HCT116 (cell line): ENCODE measurements at regions not wholly inside any gene's neighbourhood (a gene's known extent, or its start where the extent isn't known, plus 50 kb on each side); places are given as distances from the start of the nearest gene placed in this dataset.

ENCODE experiments used
- ATAC-seq: fragments of 200-7000 bp; cut with Tn5 transposase; 2 replicates; pipeline ENCODE4 v1.9.1; 2020; ENCODE audit warnings: mild to moderate bottlenecking, moderate library complexity
- BruUV-seq: library from RNA; stranded (reverse); fragments of 400-500 nt; replicated peaks from 2 replicates; lab custom pipeline; 2021; lab: Mats Ljungman, UMichigan
- CTCF ChIA-PET: fragments of 300-600 bp; sonication (Branson Sonifier 250); formaldehyde crosslinking; loops from one replicate; lab custom pipeline; 2021; ENCODE audit warnings: antibody characterized with exemption; lab: Charles Lee
- POLR2A ChIA-PET: fragments of 300-600, 350-600 bp; sonication (Branson Sonifier 250); formaldehyde crosslinking; loops from one replicate; lab custom pipeline; 2021; ENCODE audit warnings: antibody characterized with exemption; lab: Charles Lee
- RAD21 ChIA-PET, 2 experiments: fragments of 300-600 bp; sonication (Branson Sonifier 250); formaldehyde crosslinking; loops; one replicate each; lab custom pipeline; 2023; ENCODE audit warnings: low total read pairs in 2 of 2; ENCODE audit not compliant: uncharacterized antibody in 2 of 2, unreplicated experiment in 2 of 2, low non-redundant PET in 1 of 2; lab: Charles Lee
- DNase-seq: peaks from one replicate; pipeline ENCODE4 v3.0.0-alpha.2; 2010; ENCODE audit warnings: low read depth, low spot score
- H2AFZ ChIP-seq: fragments of 200-600 bp; shearing (Covaris generic), sonication (generic); 2 replicates; pipeline ENCODE4 v1.6.1; 2017; ENCODE audit warnings: low read depth, mixed run types, mixed read lengths, antibody characterized with exemption, low read length; ENCODE audit not compliant: poor library complexity, severe bottlenecking
- H3K27ac ChIP-seq: 2 replicates; pipeline ENCODE4 v1.5.1; 2012; ENCODE audit warnings: low read depth, low read length
- H3K27me3 ChIP-seq: fragments of 200-600 bp; sonication (generic); 2 replicates; pipeline ENCODE4 v1.6.1; 2016; ENCODE audit warnings: mixed run types, low read length, mixed read lengths; ENCODE audit not compliant: insufficient read depth
- H3K36me3 ChIP-seq, 2 experiments: fragments of 200-500 bp in 1 of 2; fragments of 200-600 bp in 1 of 2; sonication (Bioruptor generic) in 1 of 2; sonication (generic) in 1 of 2; 2 replicates each; pipeline versions ENCODE4 v1.5.1 to v1.6.1; 2014 to 2016; ENCODE audit warnings: low read length in 2 of 2, inconsistent platforms in 1 of 2, mixed read lengths in 1 of 2, mixed run types in 1 of 2; ENCODE audit not compliant: insufficient read depth in 2 of 2, control insufficient read depth in 1 of 2
- H3K4me1 ChIP-seq, 2 experiments: fragments of 200-600 bp in 1 of 2; sonication (generic) in 1 of 2; 2 replicates each; pipeline versions ENCODE4 v1.5.1 to v1.6.1; 2012 to 2017; ENCODE audit warnings: low read length in 2 of 2, inconsistent platforms in 1 of 2, mild to moderate bottlenecking in 1 of 2, mixed read lengths in 1 of 2, mixed run types in 1 of 2, moderate library complexity in 1 of 2; ENCODE audit not compliant: insufficient read depth in 2 of 2, control insufficient read depth in 1 of 2
- H3K4me2 ChIP-seq: fragments of 200-600 bp; sonication (generic); 2 replicates; pipeline ENCODE4 v1.6.1; 2017; ENCODE audit warnings: mixed run types, low read length, mixed read lengths
- H3K4me3 ChIP-seq, 2 experiments: fragments of 200-600 bp in 1 of 2; sonication (generic) in 1 of 2; replicated peaks in 1 of 2; 2 replicates each; pipeline ENCODE4 v1.5.1; 2011 to 2016; ENCODE audit warnings: low read length in 2 of 2, control low read depth in 1 of 2, low read depth in 1 of 2, mild to moderate bottlenecking in 1 of 2, mixed read lengths in 1 of 2, mixed run types in 1 of 2
- H3K79me2 ChIP-seq: fragments of 200-600 bp; sonication (generic); 2 replicates; pipeline ENCODE4 v1.6.1; 2017; ENCODE audit warnings: mild to moderate bottlenecking, mixed run types, low read length, moderate library complexity, mixed read lengths; ENCODE audit not compliant: insufficient read depth
- H3K9ac ChIP-seq: fragments of 200-600 bp; sonication (generic); 2 replicates; pipeline ENCODE4 v1.6.1; 2016; ENCODE audit warnings: low read length, mixed read lengths
- H3K9me2 ChIP-seq: fragments of 200-600 bp; sonication (generic), shearing (Covaris generic); 2 replicates; pipeline ENCODE4 v1.6.1; 2017; ENCODE audit warnings: mixed run types, mild to moderate bottlenecking, moderate library complexity; ENCODE audit not compliant: insufficient read depth
- H3K9me3 ChIP-seq, 2 experiments: fragments of 200-500 bp in 1 of 2; fragments of 200-600 bp in 1 of 2; sonication (Bioruptor generic) in 1 of 2; sonication (generic) in 1 of 2; 2 replicates each; pipeline ENCODE4 v1.6.1; 2014 to 2017; ENCODE audit warnings: low read length in 2 of 2, mixed read lengths in 2 of 2, inconsistent platforms in 1 of 2, low read depth in 1 of 2, mild to moderate bottlenecking in 1 of 2, mixed run types in 1 of 2, moderate library complexity in 1 of 2; ENCODE audit not compliant: control insufficient read depth in 1 of 2, insufficient read depth in 1 of 2
- H4K20me1 ChIP-seq: fragments of 200-600 bp; sonication (generic), shearing (Covaris generic); 2 replicates; pipeline ENCODE4 v1.6.1; 2017; ENCODE audit warnings: mixed run types, mild to moderate bottlenecking, moderate library complexity; ENCODE audit not compliant: insufficient read depth
- CEBPB ChIP-seq: IDR thresholded peaks from 2 replicates; pipeline ENCODE4 v1.6.1; 2012; ENCODE audit warnings: low read depth
- EGR1 ChIP-seq: IDR thresholded peaks from 2 replicates; pipeline ENCODE4 v1.6.1; 2012; ENCODE audit warnings: low read depth
- ELF1 ChIP-seq: IDR thresholded peaks from 2 replicates; pipeline ENCODE4 v1.6.1; 2012; ENCODE audit warnings: low read depth, borderline replicate concordance
- EZH2 ChIP-seq: fragments of 200-600 bp; sonication (generic); IDR thresholded peaks from 2 replicates; pipeline ENCODE4 v1.6.1; 2017; ENCODE audit warnings: antibody characterized with exemption, mixed run types
- EZH2phosphoT487 ChIP-seq: fragments of 200-600 bp; IDR thresholded peaks from 2 replicates; pipeline ENCODE4 v1.6.1; 2018; ENCODE audit warnings: antibody characterized with exemption, borderline replicate concordance
- FOSL1 ChIP-seq: IDR thresholded peaks from 2 replicates; pipeline ENCODE4 v1.6.1; 2012; ENCODE audit warnings: low read depth
- JUND ChIP-seq: IDR thresholded peaks from 2 replicates; pipeline ENCODE4 v1.6.1; 2012
- POLR2AphosphoS5 ChIP-seq: IDR thresholded peaks from 2 replicates; pipeline ENCODE4 v1.6.1; 2011; ENCODE audit warnings: mild to moderate bottlenecking, low read depth, low read length, moderate library complexity
- RAD21 ChIP-seq: IDR thresholded peaks from 2 replicates; pipeline ENCODE4 v1.6.1; 2012; ENCODE audit warnings: low read depth, mild to moderate bottlenecking
- SIN3A ChIP-seq: IDR thresholded peaks from 2 replicates; pipeline ENCODE4 v1.6.1; 2012; ENCODE audit warnings: low read depth
- SP1 ChIP-seq: IDR thresholded peaks from 2 replicates; pipeline ENCODE4 v1.6.1; 2012; ENCODE audit warnings: low read depth
- TCF7L2 ChIP-seq: IDR thresholded peaks from 2 replicates; pipeline ENCODE4 v1.7.0; 2011; ENCODE audit warnings: borderline replicate concordance, inconsistent platforms; ENCODE audit not compliant: insufficient read depth, insufficient read length; ENCODE audit errors: extremely low read depth
- ZNF274 ChIP-seq: fragments of 200-500 bp; sonication (Bioruptor generic); IDR thresholded peaks from 2 replicates; pipeline ENCODE4 v1.6.1; 2014; ENCODE audit warnings: mild to moderate bottlenecking, low read depth, low read length, inconsistent platforms
- intact Hi-C: fragments of 100-400 bp; cut with micrococcal nuclease; formaldehyde crosslinking; loops from 2 replicates; pipeline ENCODE4 v1.10.0; 2022
- TF ChIP-seq, protein P1 (sequence below): IDR thresholded peaks from 2 replicates; pipeline ENCODE4 v1.6.1; 2012
- TF ChIP-seq, protein P2 (sequence below): IDR thresholded peaks from 2 replicates; pipeline ENCODE4 v1.6.1; 2012; ENCODE audit warnings: low read depth
- TF ChIP-seq, protein P3 (sequence below): IDR thresholded peaks from 2 replicates; pipeline ENCODE4 v1.6.1; 2011; ENCODE audit warnings: mild to moderate bottlenecking, low read length, moderate library complexity; ENCODE audit not compliant: insufficient replicate concordance; ENCODE audit errors: extremely low read depth

DNA sequence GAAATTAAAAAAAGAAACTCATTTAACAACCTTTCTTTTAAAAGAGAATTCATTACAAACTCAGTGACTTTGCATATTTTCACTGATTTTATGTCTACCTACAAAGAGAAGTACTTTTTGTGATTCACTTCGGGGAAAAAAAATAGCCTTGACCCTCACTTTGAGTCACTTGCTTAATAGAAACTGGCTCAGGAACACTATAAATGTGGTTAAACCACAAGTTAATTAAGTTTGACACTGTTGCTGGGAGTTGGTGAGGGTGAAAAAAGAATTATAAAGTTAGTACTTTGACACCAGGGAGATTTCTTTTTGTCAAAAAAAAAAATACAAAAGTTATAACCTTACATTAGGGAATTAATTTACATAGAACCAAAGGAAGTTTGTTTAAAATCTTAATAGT, 810.9 kb downstream of the NR2F2 start:
- H3K9me3 ChIP-seq = peaks cover 0 to 5% of the 10 kb centered on the region in 2 experiments; a peak in 3 of 4 replicates
- no peaks in the 10 kb centered on the region for H3K36me3 ChIP-seq
- H3K4me3 ChIP-seq = no peak overlapping the region
- no peak for DNase-seq
- CTCF ChIA-PET = no interaction called here
- no peaks in the 10 kb centered on the region for H3K4me1 ChIP-seq
- H3K27ac ChIP-seq = no peak overlapping the region
- H3K27me3 ChIP-seq = no peaks in the 10 kb centered on the region
- POLR2A ChIA-PET = no interaction called here
- no peak for ATAC-seq
- H3K9ac ChIP-seq = no peak overlapping the region
- no peak overlapping the region for H3K4me2 ChIP-seq
- no peaks in the 10 kb centered on the region for H3K79me2 ChIP-seq
- RAD21 ChIA-PET = no interaction called here
- no TSS peak for BruUV-seq
- H2AFZ ChIP-seq = no peak overlapping the region
- TF ChIP-seq ELF1 (no peak), EZH2 (no peak), SIN3A (no peak), POLR2AphosphoS5 (no peak)
- intact Hi-C loops = no loop called here
- no peaks in the 10 kb centered on the region for H4K20me1 ChIP-seq
- no peaks in the 10 kb centered on the region for H3K9me2 ChIP-seq

DNA sequence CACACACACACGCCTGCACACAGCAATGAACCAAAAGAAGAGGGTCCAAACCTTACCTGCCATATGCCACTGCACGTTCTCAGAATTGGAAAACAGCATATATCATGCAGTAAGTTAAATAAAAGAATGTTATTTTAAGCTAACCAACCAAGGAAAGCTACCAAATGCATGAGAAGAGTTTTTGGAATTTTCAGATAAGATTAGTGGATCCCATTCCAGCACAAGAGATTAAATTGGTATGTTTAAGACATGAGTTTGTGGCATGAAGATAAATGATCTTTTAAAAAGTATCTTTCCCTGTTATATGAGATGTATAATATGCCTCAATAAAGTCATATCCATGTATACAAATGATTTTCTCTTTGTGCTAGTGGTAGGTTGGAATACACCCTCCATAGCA, 811.4 kb downstream of the NR2F2 start:
- DNase-seq (no peak), ATAC-seq (no peak)
- ChIA-PET RAD21 (no interaction called here), CTCF (no interaction called here), POLR2A (no interaction called here)
- no peaks in the 10 kb centered on the region for H3K9me2 ChIP-seq
- no peak overlapping the region for H3K9ac ChIP-seq
- no peak overlapping the region for H3K4me3 ChIP-seq
- peaks cover 0 to 5% of the 10 kb centered on the region in 2 experiments; a peak in 3 of 4 replicates for H3K9me3 ChIP-seq
- no TSS peak for BruUV-seq
- no peaks in the 10 kb centered on the region for H3K4me1 ChIP-seq
- H4K20me1 ChIP-seq = no peaks in the 10 kb centered on the region
- H3K27me3 ChIP-seq = no peaks in the 10 kb centered on the region
- H3K79me2 ChIP-seq = no peaks in the 10 kb centered on the region
- H2AFZ ChIP-seq = no peak overlapping the region
- H3K36me3 ChIP-seq = no peaks in the 10 kb centered on the region
- no peak overlapping the region for H3K4me2 ChIP-seq
- no peak overlapping the region for H3K27ac ChIP-seq
- TF ChIP-seq TCF7L2 (no peak), EZH2phosphoT487 (no peak), JUND (no peak), RAD21 (no peak), SP1 (no peak), ZNF274 (no peak), CEBPB (no peak), SIN3A (no peak), FOSL1 (no peak), EGR1 (no peak)
- TF ChIP-seq, protein P1, sequence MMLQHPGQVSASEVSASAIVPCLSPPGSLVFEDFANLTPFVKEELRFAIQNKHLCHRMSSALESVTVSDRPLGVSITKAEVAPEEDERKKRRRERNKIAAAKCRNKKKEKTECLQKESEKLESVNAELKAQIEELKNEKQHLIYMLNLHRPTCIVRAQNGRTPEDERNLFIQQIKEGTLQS = no peak
- TF ChIP-seq, protein P2, sequence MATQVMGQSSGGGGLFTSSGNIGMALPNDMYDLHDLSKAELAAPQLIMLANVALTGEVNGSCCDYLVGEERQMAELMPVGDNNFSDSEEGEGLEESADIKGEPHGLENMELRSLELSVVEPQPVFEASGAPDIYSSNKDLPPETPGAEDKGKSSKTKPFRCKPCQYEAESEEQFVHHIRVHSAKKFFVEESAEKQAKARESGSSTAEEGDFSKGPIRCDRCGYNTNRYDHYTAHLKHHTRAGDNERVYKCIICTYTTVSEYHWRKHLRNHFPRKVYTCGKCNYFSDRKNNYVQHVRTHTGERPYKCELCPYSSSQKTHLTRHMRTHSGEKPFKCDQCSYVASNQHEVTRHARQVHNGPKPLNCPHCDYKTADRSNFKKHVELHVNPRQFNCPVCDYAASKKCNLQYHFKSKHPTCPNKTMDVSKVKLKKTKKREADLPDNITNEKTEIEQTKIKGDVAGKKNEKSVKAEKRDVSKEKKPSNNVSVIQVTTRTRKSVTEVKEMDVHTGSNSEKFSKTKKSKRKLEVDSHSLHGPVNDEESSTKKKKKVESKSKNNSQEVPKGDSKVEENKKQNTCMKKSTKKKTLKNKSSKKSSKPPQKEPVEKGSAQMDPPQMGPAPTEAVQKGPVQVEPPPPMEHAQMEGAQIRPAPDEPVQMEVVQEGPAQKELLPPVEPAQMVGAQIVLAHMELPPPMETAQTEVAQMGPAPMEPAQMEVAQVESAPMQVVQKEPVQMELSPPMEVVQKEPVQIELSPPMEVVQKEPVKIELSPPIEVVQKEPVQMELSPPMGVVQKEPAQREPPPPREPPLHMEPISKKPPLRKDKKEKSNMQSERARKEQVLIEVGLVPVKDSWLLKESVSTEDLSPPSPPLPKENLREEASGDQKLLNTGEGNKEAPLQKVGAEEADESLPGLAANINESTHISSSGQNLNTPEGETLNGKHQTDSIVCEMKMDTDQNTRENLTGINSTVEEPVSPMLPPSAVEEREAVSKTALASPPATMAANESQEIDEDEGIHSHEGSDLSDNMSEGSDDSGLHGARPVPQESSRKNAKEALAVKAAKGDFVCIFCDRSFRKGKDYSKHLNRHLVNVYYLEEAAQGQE = no peak
- TF ChIP-seq, protein P3, sequence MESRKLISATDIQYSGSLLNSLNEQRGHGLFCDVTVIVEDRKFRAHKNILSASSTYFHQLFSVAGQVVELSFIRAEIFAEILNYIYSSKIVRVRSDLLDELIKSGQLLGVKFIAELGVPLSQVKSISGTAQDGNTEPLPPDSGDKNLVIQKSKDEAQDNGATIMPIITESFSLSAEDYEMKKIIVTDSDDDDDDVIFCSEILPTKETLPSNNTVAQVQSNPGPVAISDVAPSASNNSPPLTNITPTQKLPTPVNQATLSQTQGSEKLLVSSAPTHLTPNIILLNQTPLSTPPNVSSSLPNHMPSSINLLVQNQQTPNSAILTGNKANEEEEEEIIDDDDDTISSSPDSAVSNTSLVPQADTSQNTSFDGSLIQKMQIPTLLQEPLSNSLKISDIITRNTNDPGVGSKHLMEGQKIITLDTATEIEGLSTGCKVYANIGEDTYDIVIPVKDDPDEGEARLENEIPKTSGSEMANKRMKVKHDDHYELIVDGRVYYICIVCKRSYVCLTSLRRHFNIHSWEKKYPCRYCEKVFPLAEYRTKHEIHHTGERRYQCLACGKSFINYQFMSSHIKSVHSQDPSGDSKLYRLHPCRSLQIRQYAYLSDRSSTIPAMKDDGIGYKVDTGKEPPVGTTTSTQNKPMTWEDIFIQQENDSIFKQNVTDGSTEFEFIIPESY = no peak
- intact Hi-C loops = no loop called here
